HUES64 (cell line): ENCODE measurements at regions not wholly inside any gene's neighbourhood (a gene's known extent, or its start where the extent isn't known, plus 50 kb on each side); places are given as distances from the start of the nearest gene placed in this dataset.

Experiments
- H3K27ac ChIP-seq: 2 replicates; pipeline ENCODE4 v1.7.0; 2013; ENCODE audit warnings: low read depth, low read length, inconsistent platforms
- H3K27me3 ChIP-seq: 2 replicates; pipeline ENCODE4 v1.6.1; 2013; ENCODE audit warnings: mild to moderate bottlenecking, low read length; ENCODE audit not compliant: insufficient read depth
- H3K36me3 ChIP-seq: 2 replicates; pipeline ENCODE4 v1.6.1; 2013; ENCODE audit warnings: mild to moderate bottlenecking, low read length; ENCODE audit not compliant: insufficient read depth
- H3K4me1 ChIP-seq: 2 replicates; pipeline ENCODE4 v1.6.1; 2013; ENCODE audit warnings: mild to moderate bottlenecking, low read length, moderate library complexity; ENCODE audit not compliant: insufficient read depth
- H3K4me3 ChIP-seq: 2 replicates; pipeline ENCODE4 v1.5.1; 2013; ENCODE audit warnings: mild to moderate bottlenecking, low read length, moderate library complexity
- H3K9ac ChIP-seq: 2 replicates; pipeline ENCODE4 v1.6.1; 2013; ENCODE audit warnings: mild to moderate bottlenecking, low read depth, low read length
- H3K9me3 ChIP-seq: 2 replicates; pipeline ENCODE4 v1.6.1; 2013; ENCODE audit warnings: low read depth, low read length; ENCODE audit not compliant: insufficient read depth
- WGBS: fragments of 150-250, 120-280 bp; methylation state at CpG from one replicate; pipeline ENCODE4 v1.1.7; 2013; ENCODE audit warnings: missing lambda C conversion rate; 5-methylcytosine and 5-hydroxymethylcytosine counted together

DNA sequence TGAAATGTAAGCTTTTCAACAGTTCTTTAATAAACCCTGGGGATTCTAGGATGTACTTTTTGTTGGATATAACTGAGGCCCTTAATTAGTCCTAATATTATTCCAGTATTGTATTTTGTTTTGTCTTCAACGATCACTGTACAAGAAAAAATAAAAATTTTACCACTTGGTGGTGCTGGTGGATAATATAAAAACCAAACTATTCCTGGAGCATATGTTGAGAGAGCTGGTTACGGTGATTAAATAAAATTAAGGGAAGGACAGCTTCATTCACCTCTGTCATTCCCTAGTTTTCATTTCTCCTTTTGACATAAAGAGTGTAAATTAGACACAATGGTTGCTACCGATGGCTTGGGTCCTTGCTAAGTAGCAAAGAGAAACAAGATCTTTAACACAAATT lies 598.6 kb upstream of the PCDH20 start:
- WGBS = 92% methylated on average over 1 of the region's 3 CpGs
- Histone ChIP-seq H3K4me3 (no peak overlapping the region), H3K9ac (no peak overlapping the region), H3K9me3 (no peaks in the 10 kb centered on the region), H3K36me3 (no peaks in the 10 kb centered on the region), H3K4me1 (no peaks in the 10 kb centered on the region), H3K27me3 (no peaks in the 10 kb centered on the region), H3K27ac (no peak overlapping the region)

DNA sequence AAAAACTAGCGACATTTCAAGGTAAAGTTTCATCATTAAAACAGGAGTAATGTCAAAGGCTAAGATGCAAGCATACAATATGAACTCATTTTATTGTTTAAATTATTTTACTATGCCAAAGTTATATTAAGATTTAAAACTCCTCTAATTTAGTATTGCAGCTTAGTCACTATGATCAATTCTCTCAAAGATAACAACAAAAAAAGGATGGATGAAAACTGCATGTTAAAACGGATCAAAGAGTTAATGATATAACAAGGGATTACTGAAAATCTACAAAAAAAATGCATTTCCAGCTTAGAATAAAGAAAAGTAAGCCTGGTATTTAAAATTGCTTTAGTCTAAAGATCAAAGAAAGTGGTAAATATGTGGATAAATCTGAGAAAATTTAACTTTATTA lies 587.8 kb upstream of the PCDH20 start:
- Histone ChIP-seq H3K9ac (no peak overlapping the region), H3K4me1 (no peaks in the 10 kb centered on the region), H3K36me3 (no peaks in the 10 kb centered on the region), H3K4me3 (no peak overlapping the region), H3K9me3 (no peaks in the 10 kb centered on the region), H3K27me3 (no peaks in the 10 kb centered on the region), H3K27ac (no peak overlapping the region)
- WGBS = 80% methylated on average over 1 of the region's 2 CpGs

GRCh38 chr13:61994174-61994573 lies 578.5 kb upstream of the PCDH20 start:
- H3K27ac ChIP-seq = no peak overlapping the region
- no peaks in the 10 kb centered on the region for H3K9me3 ChIP-seq
- H3K36me3 ChIP-seq = no peaks in the 10 kb centered on the region
- 89% methylated on average over 1 of the region's 1 CpG for WGBS
- H3K4me1 ChIP-seq = no peaks in the 10 kb centered on the region
- no peaks in the 10 kb centered on the region for H3K27me3 ChIP-seq
- no peak overlapping the region for H3K9ac ChIP-seq
- no peak overlapping the region for H3K4me3 ChIP-seq

DNA sequence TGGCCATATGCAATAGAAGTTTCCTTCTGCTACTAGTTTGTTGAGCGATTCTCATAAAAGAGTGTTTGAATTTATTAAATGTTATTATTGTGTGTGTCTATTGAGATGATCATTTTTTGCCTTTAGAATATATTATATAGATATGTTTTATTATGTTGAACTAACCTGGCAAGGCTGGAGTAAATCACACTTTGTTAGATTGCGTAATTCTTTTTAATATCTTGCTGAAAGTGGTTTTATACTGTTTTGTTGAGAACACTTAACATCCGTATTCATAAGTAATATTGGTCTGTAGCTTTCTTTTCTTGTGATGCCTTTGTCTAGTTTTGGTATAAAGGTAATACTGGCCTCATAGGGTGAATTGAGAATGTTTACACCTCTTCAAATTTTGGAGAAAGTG lies 574.3 kb upstream of the PCDH20 start:
- Histone ChIP-seq H3K9me3 (no peaks in the 10 kb centered on the region), H3K9ac (no peak overlapping the region), H3K27ac (no peak overlapping the region), H3K4me1 (no peaks in the 10 kb centered on the region), H3K4me3 (no peak overlapping the region), H3K27me3 (no peaks in the 10 kb centered on the region), H3K36me3 (no peaks in the 10 kb centered on the region)
- WGBS = 96% methylated on average over 3 of the region's 3 CpGs

GRCh38 chr13:61988810-61989209 lies 573.2 kb upstream of the PCDH20 start:
- H3K4me1 ChIP-seq = no peaks in the 10 kb centered on the region
- no peak overlapping the region for H3K27ac ChIP-seq
- no peak overlapping the region for H3K4me3 ChIP-seq
- H3K27me3 ChIP-seq = no peaks in the 10 kb centered on the region
- H3K36me3 ChIP-seq = no peaks in the 10 kb centered on the region
- 65% methylated on average over 2 of the region's 2 CpGs for WGBS
- no peak overlapping the region for H3K9ac ChIP-seq
- H3K9me3 ChIP-seq = no peaks in the 10 kb centered on the region

- Histone ChIP-seq H3K9ac (no peak overlapping the region), H3K4me1 (no peaks in the 10 kb centered on the region), H3K27ac (no peak overlapping the region), H3K4me3 (no peak overlapping the region), H3K36me3 (no peaks in the 10 kb centered on the region), H3K9me3 (no peaks in the 10 kb centered on the region), H3K27me3 (no peaks in the 10 kb centered on the region)
- WGBS = 90% methylated on average over 1 of the region's 3 CpGs
These were observed 559.4 kb upstream of the PCDH20 start for GRCh38 chr13:61975001-61975400.

DNA sequence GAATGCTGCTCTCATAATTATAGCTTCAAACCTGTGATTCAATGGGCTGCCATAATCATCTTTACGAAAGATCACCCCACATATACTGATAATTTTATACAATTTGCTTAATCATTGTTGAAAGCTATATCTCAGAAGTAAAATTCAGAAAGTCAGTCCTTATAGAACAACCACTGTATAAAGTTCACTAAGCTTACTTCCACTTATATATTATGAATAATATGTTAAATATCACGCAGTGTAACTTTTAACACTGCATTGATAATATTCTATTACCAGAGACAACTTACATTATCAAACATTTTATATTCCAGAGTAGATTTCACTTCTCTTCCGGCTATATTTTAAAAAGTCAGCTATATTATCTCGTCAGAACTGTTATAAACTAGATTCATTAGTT lies 550.1 kb upstream of the PCDH20 start:
- Histone ChIP-seq H3K4me3 (no peak overlapping the region), H3K9me3 (no peaks in the 10 kb centered on the region), H3K9ac (no peak overlapping the region), H3K36me3 (no peaks in the 10 kb centered on the region), H3K27me3 (no peaks in the 10 kb centered on the region), H3K27ac (no peak overlapping the region), H3K4me1 (no peaks in the 10 kb centered on the region)
- 97% methylated on average over 3 of the region's 4 CpGs for WGBS

DNA sequence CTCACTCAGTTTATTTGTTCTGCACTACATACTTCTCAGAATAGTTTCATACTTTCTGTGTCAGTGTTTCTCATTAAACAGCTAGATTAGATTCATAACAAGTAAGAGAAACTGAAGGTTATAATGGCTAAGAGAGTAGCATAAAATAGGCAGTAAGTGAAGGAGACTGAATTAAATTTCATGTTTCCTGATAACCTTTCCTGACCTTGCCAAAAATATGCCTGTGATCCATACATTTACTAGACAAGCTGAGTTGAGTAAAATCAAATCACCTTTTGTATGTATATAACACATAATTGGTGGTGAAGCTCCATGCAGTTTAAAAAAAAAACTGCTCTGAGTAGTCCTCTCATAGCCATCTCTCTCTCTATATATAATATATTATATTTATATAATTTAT lies 545.3 kb upstream of the PCDH20 start:
- Histone ChIP-seq H3K36me3 (no peaks in the 10 kb centered on the region), H3K27me3 (no peaks in the 10 kb centered on the region), H3K4me1 (no peaks in the 10 kb centered on the region), H3K4me3 (no peak overlapping the region), H3K27ac (no peak overlapping the region), H3K9me3 (no peaks in the 10 kb centered on the region), H3K9ac (no peak overlapping the region)

DNA sequence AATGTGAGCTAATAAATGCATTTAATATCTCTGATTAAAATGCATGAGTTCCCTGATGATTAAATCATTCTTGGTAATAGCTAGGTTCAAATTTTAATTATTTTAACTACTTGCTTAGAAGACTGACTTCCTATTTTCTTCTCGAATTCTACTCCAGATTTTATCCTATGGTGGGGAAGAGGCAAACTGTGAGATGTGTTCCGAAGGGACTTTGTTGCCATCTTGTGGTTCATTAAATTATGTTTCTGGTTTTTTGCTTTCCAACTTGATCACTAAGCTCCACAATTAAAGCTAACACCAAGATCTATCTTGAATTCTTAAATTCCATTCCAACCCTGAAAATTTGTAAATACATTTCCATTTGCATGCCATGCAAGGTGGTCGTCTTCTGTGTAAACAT lies 538.4 kb upstream of the PCDH20 start:
- Histone ChIP-seq H3K27ac (no peak overlapping the region), H3K9me3 (no peaks in the 10 kb centered on the region), H3K9ac (no peak overlapping the region), H3K27me3 (no peaks in the 10 kb centered on the region), H3K36me3 (no peaks in the 10 kb centered on the region), H3K4me1 (no peaks in the 10 kb centered on the region), H3K4me3 (no peak overlapping the region)
- WGBS = 25% methylated on average over 1 of the region's 3 CpGs

DNA sequence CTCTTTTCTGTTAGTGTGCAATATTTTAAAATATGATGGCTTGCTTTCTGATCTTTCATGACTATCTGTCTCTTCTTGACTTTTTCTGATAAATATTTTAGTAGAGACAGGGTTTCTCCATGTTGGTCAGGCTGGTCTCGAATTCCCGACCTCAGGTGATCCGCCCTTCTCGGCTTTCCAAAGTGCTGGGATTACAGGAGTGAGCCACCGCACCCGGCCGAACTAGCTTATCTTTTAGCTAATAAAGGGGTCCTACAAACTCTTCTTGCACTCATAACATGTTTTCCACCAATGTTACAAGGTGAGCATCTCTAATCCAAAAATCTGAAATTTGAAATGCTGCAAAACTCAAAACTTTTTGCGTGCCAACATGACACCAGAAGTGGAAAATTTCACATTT lies 535.2 kb upstream of the PCDH20 start:
- WGBS = 90% methylated on average over 8 of the region's 8 CpGs
- Histone ChIP-seq H3K36me3 (no peaks in the 10 kb centered on the region), H3K9ac (no peak overlapping the region), H3K9me3 (no peaks in the 10 kb centered on the region), H3K27ac (no peak overlapping the region), H3K4me1 (no peaks in the 10 kb centered on the region), H3K4me3 (no peak overlapping the region), H3K27me3 (no peaks in the 10 kb centered on the region)

- H3K27me3 ChIP-seq = no peaks in the 10 kb centered on the region
- 91% methylated on average over 2 of the region's 7 CpGs for WGBS
- no peaks in the 10 kb centered on the region for H3K9me3 ChIP-seq
- H3K36me3 ChIP-seq = no peaks in the 10 kb centered on the region
- H3K9ac ChIP-seq = no peak overlapping the region
- H3K4me1 ChIP-seq = no peaks in the 10 kb centered on the region
- no peak overlapping the region for H3K4me3 ChIP-seq
- no peak overlapping the region for H3K27ac ChIP-seq
These were observed 528.8 kb upstream of the PCDH20 start for GRCh38 chr13:61944329-61944929.

- Histone ChIP-seq H3K9me3 (no peaks in the 10 kb centered on the region), H3K4me1 (no peaks in the 10 kb centered on the region), H3K27me3 (no peaks in the 10 kb centered on the region), H3K9ac (no peak overlapping the region), H3K27ac (no peak overlapping the region), H3K4me3 (no peak overlapping the region), H3K36me3 (no peaks in the 10 kb centered on the region)
- 100% methylated on average over 1 of the region's 1 CpG for WGBS
These were observed 520.1 kb upstream of the PCDH20 start for GRCh38 chr13:61935710-61936109.
